Activated CD8-positive, alpha-beta memory T cell treated with anti-CD3 and anti-CD28 coated beads for 36 hours (primary cell): ENCODE measurements at regions not wholly inside any gene's neighbourhood (a gene's known extent, or its start where the extent isn't known, plus 50 kb on each side); places are given as distances from the start of the nearest gene placed in this dataset.

Experiments
- CTCF ChIA-PET: fragments of 350-600 bp; sonication (Branson Sonifier 250); formaldehyde crosslinking; loops from one replicate; lab custom pipeline; 2021; ENCODE audit warnings: antibody characterized with exemption; lab: Charles Lee
- POLR2A ChIA-PET: fragments of 350-600 bp; sonication (Branson Sonifier 250); formaldehyde crosslinking; loops from one replicate; lab custom pipeline; 2021; ENCODE audit warnings: antibody characterized with exemption; lab: Charles Lee

DNA sequence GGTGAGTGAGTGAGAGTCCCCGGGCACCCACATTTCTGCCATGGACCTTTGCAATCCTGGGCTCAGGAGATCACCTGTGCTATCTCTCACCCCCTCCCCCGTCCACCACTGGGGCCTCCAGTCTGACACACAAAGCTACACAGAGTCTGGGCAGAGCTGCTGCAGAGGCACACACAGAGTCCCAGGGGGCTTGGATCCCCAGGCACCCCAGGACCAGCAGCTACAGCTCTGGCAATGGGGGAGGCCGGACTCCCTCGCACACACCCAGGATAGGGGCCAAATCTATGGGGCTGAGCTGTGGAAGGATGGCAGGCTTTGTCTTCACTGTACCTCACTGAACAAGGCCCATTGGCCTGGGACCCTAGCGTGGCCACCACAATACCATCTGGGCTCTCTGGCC is 328.8 kb downstream of the MAN2A1 start:
- POLR2A ChIA-PET, result no interaction called here
- CTCF ChIA-PET, result no interaction called here

DNA sequence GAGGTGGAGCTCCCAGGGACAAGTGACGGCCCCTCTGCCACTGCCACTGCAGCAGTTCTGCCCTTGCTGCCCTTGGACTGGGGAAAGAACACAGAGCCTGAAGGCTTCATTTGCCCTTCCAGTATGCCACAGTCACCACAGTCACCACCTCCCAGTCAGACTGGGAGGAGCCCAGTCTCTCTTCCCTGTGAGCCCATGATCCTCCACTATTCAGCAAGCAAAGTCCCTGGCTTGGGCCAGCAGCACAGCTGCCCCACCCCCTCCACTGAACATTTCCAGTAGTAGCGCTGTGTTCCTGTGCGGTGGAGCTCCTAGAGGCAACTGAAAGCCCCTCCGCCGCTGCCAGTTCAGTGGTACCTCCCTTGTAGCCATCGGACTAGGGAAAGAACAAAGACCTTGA is 329.4 kb downstream of the MAN2A1 start:
- ChIA-PET CTCF (no interaction called here), POLR2A (no interaction called here)

DNA sequence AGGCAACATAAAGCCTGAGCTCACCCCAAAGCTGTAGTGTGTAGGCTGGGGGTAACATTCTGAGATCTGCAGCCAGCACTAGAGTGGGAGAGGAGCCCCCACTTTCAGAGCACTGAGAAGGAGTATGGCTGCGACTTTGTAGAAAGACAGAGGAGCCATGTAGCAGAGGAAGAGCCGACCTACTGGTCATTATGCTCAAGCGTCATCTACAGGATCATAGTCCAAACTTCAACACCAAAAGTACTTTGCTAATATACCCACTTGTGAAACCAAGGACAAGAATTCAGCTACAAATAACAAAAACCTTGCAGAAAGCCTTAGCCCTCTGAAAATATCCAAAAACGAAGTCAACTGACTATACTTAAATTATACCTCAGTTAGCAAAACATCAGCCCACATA is 330.1 kb downstream of the MAN2A1 start:
- ChIA-PET CTCF (no interaction called here), POLR2A (no interaction called here)

DNA sequence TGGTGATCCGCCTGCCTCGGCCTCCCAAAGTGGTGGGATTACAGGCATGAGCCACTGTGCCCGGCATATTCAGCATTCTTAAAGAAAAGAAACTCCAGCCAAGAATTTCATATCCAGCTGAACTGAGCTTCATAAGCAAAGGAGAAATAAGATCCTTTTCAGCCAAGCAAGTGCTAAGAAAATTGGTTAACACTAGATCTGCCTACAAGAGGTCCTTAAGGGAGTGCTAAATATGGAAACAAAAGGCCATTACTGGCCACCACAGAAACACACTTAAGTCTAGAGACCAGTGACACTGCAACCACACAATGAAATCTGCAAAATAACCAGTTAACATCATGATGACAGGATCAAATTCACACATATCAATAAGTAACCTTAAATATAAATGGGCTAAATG is 331.5 kb downstream of the MAN2A1 start:
- ChIA-PET POLR2A (no interaction called here), CTCF (no interaction called here)

DNA sequence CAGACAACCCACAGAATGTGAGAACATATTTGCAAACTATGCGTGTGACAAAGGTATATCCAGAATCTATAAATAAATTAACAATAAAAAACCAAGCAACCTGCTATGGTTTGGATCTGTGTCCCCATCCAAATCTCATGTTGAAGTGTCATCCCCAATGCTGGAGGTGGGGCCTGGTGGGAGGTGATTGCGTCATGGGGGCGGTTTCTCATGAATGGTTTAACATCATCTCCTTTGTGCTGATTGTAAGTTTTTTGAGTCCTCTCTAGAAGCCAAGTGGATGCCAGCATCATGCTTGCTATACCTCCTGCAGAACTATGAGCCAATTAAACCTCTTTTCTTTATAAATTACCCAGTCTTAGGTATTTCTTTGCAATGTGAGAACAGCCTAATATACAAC is 335.4 kb downstream of the MAN2A1 start:
- CTCF ChIA-PET, result no interaction called here
- POLR2A ChIA-PET, result no interaction called here

DNA sequence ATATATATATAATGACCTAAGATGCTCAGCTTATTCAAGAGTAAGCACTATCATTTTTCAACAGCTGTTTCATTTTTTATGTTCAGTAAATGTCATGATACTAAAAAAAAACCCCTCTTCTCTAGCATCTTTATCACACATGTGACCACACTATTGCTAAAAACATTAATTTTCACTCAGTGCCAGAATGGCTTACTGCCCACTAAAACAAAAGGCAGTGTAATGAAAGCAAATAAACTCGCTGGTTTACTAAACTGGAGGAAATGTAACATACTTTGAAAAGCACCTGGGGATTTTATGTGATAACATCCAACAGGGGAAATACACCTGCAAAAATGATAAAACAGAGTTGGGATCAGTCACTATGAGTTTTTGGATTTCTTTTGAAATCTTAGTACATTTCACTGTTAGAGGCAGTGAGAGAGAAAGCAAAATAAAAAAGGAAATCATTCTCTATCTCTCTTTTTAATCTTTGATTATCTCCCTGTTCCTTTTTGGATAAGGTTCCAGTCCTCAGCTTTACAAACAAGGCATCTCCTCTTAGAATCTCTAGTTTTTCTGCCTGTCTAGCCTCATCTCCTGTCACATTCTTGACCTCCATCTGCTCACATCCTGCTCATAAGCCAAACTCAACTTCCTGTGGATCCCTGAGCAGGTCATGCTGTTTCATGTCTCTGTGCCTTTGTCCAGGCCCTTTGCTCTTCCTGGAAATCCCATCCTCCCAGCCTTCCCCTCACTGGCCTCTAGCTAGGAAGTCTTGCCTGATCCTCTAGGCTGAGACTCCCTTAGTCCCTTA is 338.0 kb downstream of the MAN2A1 start:
- CTCF ChIA-PET, result no interaction called here
- POLR2A ChIA-PET, result no interaction called here

DNA sequence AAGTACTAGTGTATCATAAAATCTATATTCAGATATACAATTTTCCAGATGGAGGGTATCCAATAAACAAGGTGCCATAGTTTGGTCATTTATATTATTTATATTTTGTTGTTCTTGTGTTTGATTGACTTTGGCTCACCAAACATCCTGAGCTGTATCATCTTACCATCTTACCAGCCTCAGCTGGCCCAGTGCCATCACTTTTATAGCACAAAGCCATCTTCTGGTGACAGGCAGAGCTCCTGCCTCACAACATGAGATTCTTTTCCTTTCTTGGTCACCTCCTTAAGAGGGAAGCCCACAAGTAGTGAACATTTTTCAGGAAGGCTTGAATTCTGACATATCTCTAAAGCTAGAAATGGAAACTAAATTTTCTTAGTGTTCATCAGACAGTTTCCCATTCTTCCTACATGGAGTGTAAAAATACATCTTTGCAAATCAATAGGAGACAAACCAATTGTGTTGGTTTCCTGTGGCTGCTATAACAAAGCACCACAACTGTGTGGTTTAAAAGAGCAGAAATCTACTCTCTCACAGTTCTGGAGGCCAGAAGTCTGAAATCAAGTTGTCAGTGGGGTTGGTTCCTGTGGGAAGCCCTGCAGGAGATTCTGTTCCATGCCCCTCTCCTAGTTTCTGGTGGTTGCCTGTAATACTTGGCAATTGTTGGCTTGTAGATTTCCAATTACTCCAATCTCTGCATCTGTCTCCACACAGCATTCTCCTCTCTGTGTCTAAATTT is 341.8 kb downstream of the MAN2A1 start:
- CTCF ChIA-PET, result interaction anchor here (1.0 kb wide), 1 partner anchor 9 kb away, joined by 3 read pairs; no protein-coding TSS in a partner anchor
- POLR2A ChIA-PET, result no interaction called here

DNA sequence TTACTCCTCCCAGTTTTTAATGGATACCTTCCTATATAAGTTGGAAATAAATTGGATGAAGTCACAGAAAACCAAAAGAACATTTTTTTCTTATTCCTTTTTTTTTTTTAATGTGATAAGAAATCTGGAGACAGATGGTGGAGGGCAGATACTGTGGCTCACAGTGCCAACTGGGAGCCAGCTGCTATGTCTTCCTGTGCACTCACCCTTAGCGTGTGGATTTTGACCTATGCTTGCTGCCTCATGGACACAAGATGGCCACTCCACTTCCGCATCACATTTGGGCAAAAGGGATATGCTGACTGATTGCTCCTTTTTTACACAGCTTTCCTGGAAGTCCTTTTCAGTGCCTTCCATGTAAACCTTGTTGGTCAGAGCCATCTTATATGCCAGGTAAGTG is 342.6 kb downstream of the MAN2A1 start:
- ChIA-PET POLR2A (no interaction called here), CTCF (no interaction called here)

DNA sequence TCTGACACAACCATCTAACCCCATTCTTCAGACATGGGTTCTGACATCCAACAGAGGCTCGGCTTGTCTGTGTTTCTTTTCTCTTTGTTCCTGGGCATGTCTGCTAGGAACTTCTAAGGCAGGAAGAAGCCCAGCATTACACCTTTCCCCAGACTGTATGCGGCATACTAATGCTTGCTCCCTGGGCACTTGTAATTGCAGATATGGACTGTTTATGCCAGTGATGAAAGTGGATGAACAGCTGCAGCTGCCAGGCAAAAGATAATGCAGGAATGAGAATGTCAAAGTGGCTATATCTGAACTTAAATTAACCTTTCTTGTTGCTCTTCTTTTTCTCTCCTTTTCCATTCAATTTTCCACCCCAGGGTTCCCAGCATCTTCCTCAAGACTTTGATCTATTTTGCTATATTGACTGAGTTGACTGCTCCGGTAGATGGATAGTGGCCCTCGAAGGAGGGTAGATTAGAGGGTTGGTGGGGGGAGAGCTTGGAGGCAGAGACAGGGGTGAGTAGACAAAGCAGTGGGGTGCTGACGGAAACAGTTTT is 344.4 kb downstream of the MAN2A1 start:
- CTCF ChIA-PET, result no interaction called here
- POLR2A ChIA-PET, result no interaction called here

DNA sequence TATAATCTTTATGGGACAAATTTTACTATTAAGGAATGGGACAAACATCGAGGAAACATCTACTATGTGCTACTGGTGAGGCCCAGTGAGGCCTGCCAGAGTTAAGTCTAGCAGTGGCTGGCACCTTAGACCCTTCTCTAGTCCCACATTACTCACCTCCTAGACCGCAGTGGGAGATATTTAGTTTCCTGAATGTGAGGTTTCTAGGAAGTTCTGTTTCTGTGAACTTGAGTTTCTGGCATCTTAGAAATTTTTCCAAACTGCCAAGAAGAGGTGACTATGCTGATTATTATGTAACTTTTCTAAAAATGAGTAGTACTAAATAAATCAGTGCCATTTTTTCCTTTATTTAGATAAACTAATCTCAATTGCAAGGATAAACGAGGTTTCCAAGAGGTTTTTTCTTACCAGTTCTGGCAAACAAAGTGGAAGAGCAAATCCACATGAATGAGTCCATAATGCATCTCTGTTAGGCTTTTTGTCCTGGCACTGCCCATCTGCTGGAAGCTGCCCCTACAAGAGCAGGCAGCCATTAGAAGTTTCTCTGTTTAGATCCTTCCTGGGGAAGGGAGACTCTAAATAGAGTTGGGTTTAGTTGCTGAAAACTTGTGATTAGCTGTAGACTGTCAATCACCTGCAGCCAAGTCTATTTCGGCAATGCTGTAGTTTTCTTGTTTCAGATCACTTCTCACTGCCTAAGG is 348.7 kb downstream of the MAN2A1 start:
- CTCF ChIA-PET, result no interaction called here
- POLR2A ChIA-PET, result no interaction called here

DNA sequence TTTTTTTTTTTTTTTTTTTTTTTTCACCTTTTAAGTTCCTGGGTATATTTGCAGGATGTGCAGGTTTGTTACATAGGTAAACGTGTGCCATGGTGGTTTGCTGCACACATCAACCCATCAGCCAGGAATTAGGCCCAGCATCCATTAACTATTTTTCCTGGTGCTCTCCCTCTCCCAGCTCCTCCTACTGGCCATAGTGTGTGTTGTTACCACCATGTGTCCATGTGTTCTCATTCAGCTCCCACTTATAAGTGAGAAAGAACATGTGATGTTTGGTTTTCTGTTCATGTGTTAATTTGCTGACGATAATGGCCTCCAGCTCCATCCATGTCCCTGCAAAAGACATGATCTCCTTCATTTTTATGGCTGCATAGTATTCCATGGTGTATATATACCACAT is 350.5 kb downstream of the MAN2A1 start:
- CTCF ChIA-PET, result interaction anchor here (0.8 kb wide), 1 partner anchor 9 kb away, joined by 3 read pairs; no protein-coding TSS in a partner anchor
- POLR2A ChIA-PET, result no interaction called here

DNA sequence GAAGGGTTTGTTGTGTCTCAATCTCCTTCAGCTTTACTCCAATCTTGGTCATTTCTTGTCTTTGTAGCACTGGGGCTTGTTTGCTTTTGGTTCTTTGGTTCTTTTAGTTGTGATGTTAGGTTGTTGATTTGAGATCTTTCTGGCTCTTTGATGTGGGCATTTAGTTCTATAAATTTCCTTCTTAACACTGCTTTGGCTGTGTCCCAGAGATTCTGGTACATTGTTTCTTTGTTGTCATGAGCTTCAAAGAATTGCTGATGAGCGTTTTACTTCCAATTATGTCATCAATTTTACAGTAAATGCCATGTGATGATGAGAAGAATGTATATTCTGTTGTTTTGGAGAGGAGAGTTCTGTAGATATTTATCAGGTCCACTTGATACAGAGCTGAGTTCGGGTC is 353.3 kb downstream of the MAN2A1 start:
- ChIA-PET CTCF (no interaction called here), POLR2A (no interaction called here)

DNA sequence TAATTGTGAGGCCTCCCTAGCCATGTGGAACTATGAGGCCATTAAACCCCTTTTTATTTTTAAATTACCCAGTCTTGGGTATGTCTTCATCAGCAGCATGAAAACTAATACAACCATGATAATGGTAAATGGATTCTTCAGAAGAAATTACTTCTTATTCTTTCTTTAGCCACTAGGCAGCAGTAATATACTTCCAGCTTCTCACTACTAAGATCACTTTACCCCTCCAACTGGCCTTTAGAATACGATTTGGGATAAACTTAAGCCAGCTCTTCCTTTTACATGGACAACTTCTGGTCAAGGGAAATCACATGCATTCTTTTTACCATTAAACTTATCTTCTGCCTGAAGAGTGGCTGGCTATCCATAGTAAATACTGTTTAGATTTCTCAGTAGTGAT is 355.4 kb downstream of the MAN2A1 start:
- CTCF ChIA-PET, result no interaction called here
- POLR2A ChIA-PET, result no interaction called here

DNA sequence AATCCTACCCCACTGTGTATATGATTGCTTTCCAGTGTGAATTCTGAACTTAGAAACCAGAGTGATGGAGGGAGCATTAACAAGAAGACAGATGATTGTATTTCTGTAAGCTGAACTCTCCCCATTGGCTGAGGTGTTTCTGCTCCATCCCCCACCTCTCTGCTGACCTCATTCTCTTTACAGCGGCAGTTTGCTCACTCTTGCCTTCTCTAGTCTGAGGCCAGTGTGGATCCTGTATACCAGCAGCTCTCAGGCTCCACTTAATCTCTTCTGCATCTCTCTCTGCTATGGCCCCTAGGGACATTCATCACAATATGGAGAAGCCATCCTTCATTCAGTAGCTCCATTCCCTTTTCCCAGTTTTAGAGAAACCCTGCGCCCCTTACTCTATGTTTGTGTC is 358.8 kb downstream of the MAN2A1 start:
- ChIA-PET POLR2A (no interaction called here), CTCF (no interaction called here)

DNA sequence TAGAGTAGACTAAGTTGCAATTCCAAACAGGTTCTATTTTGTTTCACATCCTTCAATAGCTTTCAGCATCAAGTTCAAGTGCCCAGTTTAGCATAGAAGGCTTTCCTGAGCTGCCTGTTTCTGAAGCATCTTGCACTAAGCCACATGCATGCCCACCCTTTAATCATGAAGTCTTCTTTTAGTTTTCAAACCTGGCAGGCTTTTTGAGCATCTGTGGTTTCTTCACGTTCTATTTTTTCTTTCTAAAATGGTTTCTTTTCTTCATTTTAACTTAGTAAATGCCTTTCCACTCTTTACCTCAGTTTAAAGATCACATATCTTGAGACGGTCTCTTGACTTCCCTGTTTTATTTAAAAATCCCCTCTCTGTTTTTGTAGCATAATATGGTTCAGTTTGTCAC is 360.1 kb downstream of the MAN2A1 start:
- CTCF ChIA-PET, result no interaction called here

DNA sequence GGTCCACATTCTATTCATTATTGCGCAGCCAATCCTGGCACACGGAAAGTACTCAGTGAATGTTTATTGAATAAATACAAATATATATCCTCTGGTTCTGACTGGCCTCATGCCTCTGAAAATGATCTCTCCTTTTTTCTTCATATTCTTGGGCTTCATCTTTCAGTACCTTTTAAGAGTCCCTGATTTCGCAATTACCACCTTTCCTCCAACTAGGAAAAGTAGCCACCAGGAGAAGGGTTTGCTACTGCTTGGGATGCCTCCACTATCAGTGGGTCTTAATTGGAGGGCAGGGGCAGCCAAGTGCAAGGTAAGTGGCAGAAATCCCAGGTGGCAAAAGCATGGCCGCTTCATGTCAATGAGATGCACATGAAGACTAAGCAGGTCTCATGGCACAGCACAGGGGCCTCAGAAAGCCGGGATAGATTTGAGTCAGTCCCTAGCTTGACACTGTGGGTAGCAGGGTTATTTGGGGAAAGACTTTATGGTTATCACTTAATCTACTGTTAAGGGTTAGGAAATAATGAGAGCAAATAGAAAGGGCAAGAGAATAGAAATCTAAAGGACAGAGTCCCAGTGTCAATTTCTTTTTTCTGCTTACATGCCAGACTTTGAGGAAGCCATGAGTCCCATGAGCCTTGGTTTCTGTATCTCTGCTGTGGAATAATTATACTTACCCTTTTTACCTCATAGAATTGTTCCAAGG is 361.1 kb downstream of the MAN2A1 start:
- CTCF ChIA-PET, result no interaction called here
- POLR2A ChIA-PET, result no interaction called here

More for the DNA sequence above, 360.1 kb downstream of the MAN2A1 start:
- POLR2A ChIA-PET, result no interaction called here

DNA sequence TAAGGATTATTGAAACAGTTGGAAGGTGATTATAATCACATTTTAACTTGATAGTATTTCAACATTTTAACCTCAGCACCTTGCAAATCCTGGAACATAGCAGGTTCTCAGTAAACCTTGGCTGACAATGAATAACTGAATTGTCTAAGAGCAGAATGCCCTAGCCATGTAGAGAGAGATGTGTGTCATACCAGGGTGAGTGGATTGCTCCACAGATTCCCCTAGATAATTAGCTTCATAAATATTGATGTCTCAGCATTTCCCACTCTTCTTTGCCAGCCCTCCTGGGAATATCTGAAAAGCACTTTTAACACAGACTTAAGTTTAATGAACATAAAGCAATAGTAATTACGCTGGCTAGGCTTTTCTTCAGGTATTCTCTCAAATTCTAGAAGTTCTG is 363.5 kb downstream of the MAN2A1 start:
- POLR2A ChIA-PET, result no interaction called here
- CTCF ChIA-PET, result no interaction called here

DNA sequence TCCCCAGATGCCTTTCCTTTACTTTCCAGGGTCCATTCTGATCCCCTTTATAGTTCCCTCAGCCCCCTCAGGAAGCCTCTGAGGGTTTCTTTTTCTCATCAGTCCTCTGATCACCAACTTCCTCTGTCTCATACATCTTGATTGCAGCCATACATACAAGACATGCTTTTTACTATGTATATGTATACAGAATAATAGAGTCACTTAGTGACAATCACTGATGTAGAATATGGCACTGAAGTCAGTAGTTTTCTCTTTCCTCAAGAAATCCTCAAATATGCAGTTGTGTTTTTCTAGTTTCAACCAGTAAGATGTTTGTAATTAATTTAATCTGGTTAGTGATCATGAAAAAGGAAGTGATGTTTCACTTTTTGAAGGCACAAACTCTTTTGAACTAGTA is 364.1 kb downstream of the MAN2A1 start:
- POLR2A ChIA-PET, result no interaction called here
- CTCF ChIA-PET, result no interaction called here

DNA sequence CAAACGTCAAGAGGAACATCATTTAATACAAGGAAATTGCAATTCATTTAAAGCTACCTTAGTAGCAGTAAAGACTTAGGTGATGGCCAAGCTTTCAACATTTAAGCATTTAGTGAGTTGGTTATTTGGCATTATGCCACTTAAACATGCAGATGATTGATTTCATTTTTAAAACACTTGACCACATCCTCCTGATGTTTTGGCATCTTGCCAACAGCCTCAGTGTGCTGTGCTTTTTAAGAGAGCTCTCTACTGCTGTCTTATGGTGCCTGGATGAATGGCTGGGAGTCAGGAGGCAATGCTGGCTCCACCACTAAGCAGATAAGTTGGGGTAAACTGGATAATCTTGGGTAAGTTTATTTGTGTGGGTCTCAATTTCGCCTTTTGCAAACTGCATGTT is 364.5 kb downstream of the MAN2A1 start:
- POLR2A ChIA-PET, result no interaction called here
- CTCF ChIA-PET, result no interaction called here

DNA sequence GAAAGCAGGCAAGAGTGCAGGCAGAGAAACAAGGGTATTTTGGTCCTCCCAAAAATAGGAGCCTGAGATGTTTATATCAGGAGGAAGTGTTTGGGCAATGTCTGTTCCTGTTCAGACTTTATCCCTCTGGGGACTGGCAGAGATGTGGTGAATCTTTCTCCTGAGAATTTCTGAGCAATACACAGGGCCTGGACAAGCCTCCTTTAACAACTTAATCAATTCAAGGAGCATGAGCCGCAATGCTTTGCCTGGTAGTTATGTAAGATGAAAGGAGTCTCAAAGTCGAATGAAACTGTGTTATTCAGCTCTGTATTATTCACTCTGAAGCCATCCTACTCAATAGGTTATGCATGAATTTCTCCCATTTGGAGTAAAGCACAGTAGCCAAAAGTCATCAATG is 365.6 kb downstream of the MAN2A1 start:
- ChIA-PET CTCF (no interaction called here), POLR2A (no interaction called here)
